ENCODE measurements at regions not wholly inside any gene's neighbourhood (a gene's known extent, or its start where the extent isn't known, plus 50 kb on each side); places are given as distances from the start of the nearest gene placed in this dataset.

GRCh38 chr7:85765698-85766298 lies 578.9 kb upstream of the SEMA3D start:
- H3K27ac ChIP-seq (ENCODE audit: low read depth, low read length, poor library complexity, severe bottlenecking): no peak overlapping the region
- H3K9me2 ChIP-seq (ENCODE audit: low read depth, low read length): no peaks in the 10 kb centered on the region; the same call in 1 of the 2 replicates
- no peaks in the 10 kb centered on the region for H3K27me3 ChIP-seq (ENCODE audit: insufficient read depth, low read length)
- TF ChIP-seq EZH2 (IDR thresholded peaks at IDR 0.05; ENCODE audit: borderline replicate concordance, low read length) (no peak), CTCF (IDR thresholded peaks at IDR 0.05; ENCODE audit: low read length) (no peak)
- no peaks in the 10 kb centered on the region for H3K36me3 ChIP-seq (ENCODE audit: insufficient read depth, low read length)
- no peaks in the 10 kb centered on the region for H3F3A ChIP-seq (ENCODE audit: insufficient read depth, low read length)
- H3K4me2 ChIP-seq (ENCODE audit: low read length): no peak overlapping the region
- H2AFZ ChIP-seq (ENCODE audit: low read length): no peak overlapping the region
- H4K20me1 ChIP-seq (ENCODE audit: insufficient read depth, low read length): no peaks in the 10 kb centered on the region
- no peak overlapping the region for H3K4me3 ChIP-seq (ENCODE audit: low read depth, low read length, poor library complexity, severe bottlenecking)
- H3K9ac ChIP-seq (ENCODE audit: low read length): no peak overlapping the region
- no peaks in the 10 kb centered on the region for H3K9me3 ChIP-seq (ENCODE audit: low read length)
- H3K79me2 ChIP-seq (ENCODE audit: insufficient read depth, low read length): no peaks in the 10 kb centered on the region
- no peaks in the 10 kb centered on the region for H3K4me1 ChIP-seq (ENCODE audit: insufficient read depth, low read length, severe bottlenecking)

- Histone ChIP-seq H3K36me3 (ENCODE audit: insufficient read depth, low read length) (no peaks in the 10 kb centered on the region), H3K79me2 (ENCODE audit: insufficient read depth, low read length) (no peaks in the 10 kb centered on the region), H3K4me2 (ENCODE audit: low read length) (no peak overlapping the region), H3K4me3 (ENCODE audit: low read depth, low read length, poor library complexity, severe bottlenecking) (no peak overlapping the region), H3K9me2 (ENCODE audit: low read depth, low read length) (no peaks in the 10 kb centered on the region; the same call in none of the 2 replicates), H3K9me3 (ENCODE audit: low read length) (no peaks in the 10 kb centered on the region), H3K9ac (ENCODE audit: low read length) (no peak overlapping the region), H2AFZ (ENCODE audit: low read length) (no peak overlapping the region), H3K27me3 (ENCODE audit: insufficient read depth, low read length) (no peaks in the 10 kb centered on the region), H4K20me1 (ENCODE audit: insufficient read depth, low read length) (no peaks in the 10 kb centered on the region), H3K4me1 (ENCODE audit: insufficient read depth, low read length, severe bottlenecking) (no peaks in the 10 kb centered on the region), H3F3A (ENCODE audit: insufficient read depth, low read length) (no peaks in the 10 kb centered on the region), H3K27ac (ENCODE audit: low read depth, low read length, poor library complexity, severe bottlenecking) (no peak overlapping the region)
- TF ChIP-seq CTCF (IDR thresholded peaks at IDR 0.05; ENCODE audit: low read length) (no peak), EZH2 (IDR thresholded peaks at IDR 0.05; ENCODE audit: borderline replicate concordance, low read length) (no peak)
These were observed 577.2 kb upstream of the SEMA3D start for GRCh38 chr7:85764034-85764433.

GRCh38 chr7:85757348-85757747 lies 570.5 kb upstream of the SEMA3D start:
- Histone ChIP-seq H3F3A (ENCODE audit: insufficient read depth, low read length) (no peaks in the 10 kb centered on the region), H3K9me3 (ENCODE audit: low read length) (no peaks in the 10 kb centered on the region), H3K4me3 (ENCODE audit: low read depth, low read length, poor library complexity, severe bottlenecking) (no peak overlapping the region), H4K20me1 (ENCODE audit: insufficient read depth, low read length) (no peaks in the 10 kb centered on the region), H3K79me2 (ENCODE audit: insufficient read depth, low read length) (no peaks in the 10 kb centered on the region), H3K4me2 (ENCODE audit: low read length) (no peak overlapping the region), H3K4me1 (ENCODE audit: insufficient read depth, low read length, severe bottlenecking) (no peaks in the 10 kb centered on the region), H3K9ac (ENCODE audit: low read length) (no peak overlapping the region), H2AFZ (ENCODE audit: low read length) (no peak overlapping the region), H3K9me2 (ENCODE audit: low read depth, low read length) (no peaks in the 10 kb centered on the region; the same call in 1 of the 2 replicates), H3K36me3 (ENCODE audit: insufficient read depth, low read length) (no peaks in the 10 kb centered on the region), H3K27ac (ENCODE audit: low read depth, low read length, poor library complexity, severe bottlenecking) (no peak overlapping the region), H3K27me3 (ENCODE audit: insufficient read depth, low read length) (no peaks in the 10 kb centered on the region)
- TF ChIP-seq EZH2 (IDR thresholded peaks at IDR 0.05; ENCODE audit: borderline replicate concordance, low read length) (no peak), CTCF (IDR thresholded peaks at IDR 0.05; ENCODE audit: low read length) (no peak)

Data from OCI-LY1 (cell line).